Stomach (tissue), 4 donors: ENCODE measurements at regions not wholly inside any gene's neighbourhood (a gene's known extent, or its start where the extent isn't known, plus 50 kb on each side); places are given as distances from the start of the nearest gene placed in this dataset.

Experiments
- CTCF ChIP-seq, 7 experiments: fragments of 450-650 bp in 4 of 7; fragments of 200-600 bp in 3 of 7; sonication (generic) in 3 of 7; IDR thresholded peaks; one replicate each; pipeline ENCODE4 v1.5.1; 2016 to 2019; ENCODE audit warnings: antibody characterized with exemption in 7 of 7, control low read depth in 2 of 7, mild to moderate bottlenecking in 1 of 7
- EP300 ChIP-seq: sonication (generic); formaldehyde crosslinking; IDR thresholded peaks from one replicate; pipeline ENCODE4 v1.6.1; 2017; ENCODE audit warnings: antibody characterized with exemption
- POLR2A ChIP-seq, 4 donors: fragments of 450-650 bp; IDR thresholded peaks; one replicate each; pipeline ENCODE4 v1.6.1; 2016; ENCODE audit warnings: antibody characterized with exemption in 4 of 4, control low read depth in 2 of 4, mild to moderate bottlenecking in 1 of 4, moderate library complexity in 1 of 4
- POLR2AphosphoS5 ChIP-seq, 3 donors: sonication (generic); formaldehyde crosslinking; IDR thresholded peaks; one replicate each; pipeline ENCODE4 v1.6.1; 2016; ENCODE audit warnings: antibody characterized with exemption in 3 of 3

DNA sequence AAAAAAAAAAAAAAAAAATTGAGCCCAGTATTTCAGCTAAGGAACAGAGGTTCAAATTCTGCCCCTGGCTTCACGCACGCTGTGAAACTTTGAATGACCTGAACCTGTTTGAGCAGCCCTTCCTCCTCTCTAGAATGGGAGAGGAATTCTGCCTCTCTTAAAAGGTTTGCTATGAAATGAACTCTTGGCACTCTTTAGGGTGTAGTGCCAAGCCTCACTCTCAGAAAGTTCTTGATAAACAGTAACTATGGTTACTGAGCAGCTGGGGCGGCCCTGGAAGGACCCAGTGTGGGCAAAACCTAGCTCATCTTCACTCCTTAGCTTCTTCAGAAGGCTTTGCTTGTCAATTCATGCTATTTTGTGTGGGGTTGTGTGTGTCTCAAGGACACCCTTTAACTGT is 73.7 kb downstream of the GEMIN8 start:
- TF ChIP-seq CTCF (IDR thresholded peaks at IDR 0.05) (no peak), POLR2A (IDR thresholded peaks at IDR 0.05) (no peak), POLR2AphosphoS5 (IDR thresholded peaks at IDR 0.05) (no peak), EP300 (no peak)
